Central memory CD8-positive, alpha-beta T cell (primary cell): ENCODE measurements at regions not wholly inside any gene's neighbourhood (a gene's known extent, or its start where the extent isn't known, plus 50 kb on each side); places are given as distances from the start of the nearest gene placed in this dataset.
"Not testable (repeated sequence)": the region's sequence is repeated elsewhere in the genome, so short reads cannot be mapped to it uniquely, and the experiment has no call there.

Experiments used
- ATAC-seq: fragments of 150-1000 bp; cut with Tn5 transposase; replicated peaks from 2 replicates; pipeline ENCODE4 v1.10.0; 2022; ENCODE audit warnings: mild to moderate bottlenecking, moderate FRiP score, moderate number of reproducible peaks; ENCODE audit not compliant: poor library complexity, severe bottlenecking; ENCODE audit errors: extremely low read depth
- DNase-seq, 2 donors: peaks; one replicate each; pipeline ENCODE4 v3.0.0; 2021; ENCODE audit warnings: low spot score in 2 of 2
- H3K27ac Mint-ChIP-seq: one replicate; pipeline ENCODE4 v1.8.0; 2022; ENCODE audit warnings: low read depth, mild to moderate bottlenecking, moderate library complexity, mixed read lengths
- H3K27me3 Mint-ChIP-seq: one replicate; pipeline ENCODE4 v1.8.0; 2022; ENCODE audit warnings: mixed read lengths
- H3K36me3 Mint-ChIP-seq: one replicate; pipeline ENCODE4 v1.8.0; 2022; ENCODE audit warnings: mild to moderate bottlenecking, moderate library complexity, mixed read lengths; ENCODE audit not compliant: insufficient read depth
- H3K4me1 Mint-ChIP-seq: one replicate; pipeline ENCODE4 v1.8.0; 2022; ENCODE audit warnings: mixed read lengths
- H3K4me3 Mint-ChIP-seq: one replicate; pipeline ENCODE4 v1.8.0; 2022; ENCODE audit warnings: mild to moderate bottlenecking, moderate library complexity, mixed read lengths
- H3K9me3 Mint-ChIP-seq: one replicate; pipeline ENCODE4 v1.8.0; 2022; ENCODE audit warnings: mixed read lengths

- H3K4me1 Mint-ChIP-seq, H3K9me3 Mint-ChIP-seq, H3K27ac Mint-ChIP-seq, H3K27me3 Mint-ChIP-seq, H3K4me3 Mint-ChIP-seq, H3K36me3 Mint-ChIP-seq: not testable (repeated sequence)
- peak; percentile 80 for ATAC-seq
- peak in 1 of 2 donors; percentile 14 for DNase-seq
These were observed 76.7 kb upstream of the NEK3 start for GRCh38 chr13:52235900-52236595.

GRCh38 chr13:52234928-52235327, 75.5 kb upstream of the NEK3 start:
- H3K4me3 Mint-ChIP-seq, H3K36me3 Mint-ChIP-seq, ATAC-seq, H3K4me1 Mint-ChIP-seq, H3K27me3 Mint-ChIP-seq, DNase-seq, H3K9me3 Mint-ChIP-seq, H3K27ac Mint-ChIP-seq: not testable (repeated sequence)

- not testable (repeated sequence) for DNase-seq, H3K4me1 Mint-ChIP-seq, H3K36me3 Mint-ChIP-seq, H3K27ac Mint-ChIP-seq, H3K4me3 Mint-ChIP-seq, ATAC-seq, H3K27me3 Mint-ChIP-seq, H3K9me3 Mint-ChIP-seq
These were observed 63.7 kb upstream of the NEK3 start for GRCh38 chr13:52223063-52223462.

- not testable (repeated sequence) for ATAC-seq, DNase-seq, H3K9me3 Mint-ChIP-seq, H3K4me1 Mint-ChIP-seq, H3K27ac Mint-ChIP-seq, H3K36me3 Mint-ChIP-seq, H3K4me3 Mint-ChIP-seq
- peaks cover 70% of the 10 kb centered on the region for H3K27me3 Mint-ChIP-seq
These were observed 54.5 kb upstream of the NEK3 start for GRCh38 chr13:52213920-52214319.

- not testable (repeated sequence) for H3K9me3 Mint-ChIP-seq, DNase-seq, H3K4me1 Mint-ChIP-seq, H3K27ac Mint-ChIP-seq, H3K4me3 Mint-ChIP-seq, H3K36me3 Mint-ChIP-seq, ATAC-seq
- peaks cover 70% of the 10 kb centered on the region for H3K27me3 Mint-ChIP-seq
These were observed 53.5 kb upstream of the NEK3 start for GRCh38 chr13:52212886-52213285.

- H3K36me3 Mint-ChIP-seq, H3K4me3 Mint-ChIP-seq, H3K27ac Mint-ChIP-seq, H3K4me1 Mint-ChIP-seq, H3K9me3 Mint-ChIP-seq, ATAC-seq, DNase-seq: not testable (repeated sequence)
- peaks cover 56% of the 10 kb centered on the region for H3K27me3 Mint-ChIP-seq
These were observed 52.0 kb upstream of the NEK3 start for GRCh38 chr13:52211416-52211776.

- not testable (repeated sequence) for H3K36me3 Mint-ChIP-seq, H3K4me3 Mint-ChIP-seq, H3K9me3 Mint-ChIP-seq, H3K4me1 Mint-ChIP-seq, DNase-seq, ATAC-seq, H3K27ac Mint-ChIP-seq
- H3K27me3 Mint-ChIP-seq: peaks cover 50% of the 10 kb centered on the region
These were observed 51.4 kb upstream of the NEK3 start for GRCh38 chr13:52210564-52211415.
